ENCODE measurements at regions not wholly inside any gene's neighbourhood (a gene's known extent, or its start where the extent isn't known, plus 50 kb on each side); places are given as distances from the start of the nearest gene placed in this dataset.

DNA sequence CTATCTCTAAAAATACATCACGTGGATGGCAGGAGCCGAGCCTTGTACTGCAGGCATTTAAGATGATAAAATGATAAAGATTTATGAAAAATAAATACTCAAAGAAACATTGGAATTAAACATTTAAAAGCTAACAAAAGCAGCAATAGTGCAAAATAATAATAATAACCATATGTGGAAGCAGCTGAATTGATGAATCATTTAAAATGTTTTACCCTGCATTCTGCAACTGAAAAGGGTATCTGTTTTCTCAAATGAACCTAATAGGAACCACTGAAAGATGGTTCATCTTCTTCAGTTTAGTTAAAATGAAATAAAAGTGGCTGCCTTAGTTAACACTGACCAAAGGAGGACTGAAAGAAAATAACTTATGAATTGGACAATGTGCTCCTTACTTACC lies 436.1 kb downstream of the TUSC7 start:
- Histone ChIP-seq H3K4me3 (no peak overlapping the region), H3K27ac (no peak overlapping the region)

DNA sequence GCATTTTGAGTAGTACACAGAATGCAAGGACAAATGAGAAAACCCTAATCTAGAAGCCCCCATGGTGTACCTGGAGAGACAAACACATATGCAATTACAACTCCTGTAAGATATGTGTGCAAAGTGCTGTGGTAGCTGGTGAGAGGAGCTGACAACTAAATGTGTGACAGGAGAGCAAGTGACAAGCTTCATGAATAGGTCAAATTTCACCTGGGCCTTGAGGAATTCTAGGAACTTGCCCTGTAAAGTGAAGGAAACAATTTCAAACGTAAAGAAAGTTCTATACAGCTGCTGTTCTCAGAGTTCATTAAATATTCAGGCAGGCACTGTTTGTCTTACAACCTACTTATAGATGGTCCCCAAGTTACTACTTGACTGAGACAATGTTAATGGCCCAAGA lies 437.0 kb downstream of the TUSC7 start:
- no peak overlapping the region for H3K27ac ChIP-seq
- H3K4me3 ChIP-seq = no peak overlapping the region

DNA sequence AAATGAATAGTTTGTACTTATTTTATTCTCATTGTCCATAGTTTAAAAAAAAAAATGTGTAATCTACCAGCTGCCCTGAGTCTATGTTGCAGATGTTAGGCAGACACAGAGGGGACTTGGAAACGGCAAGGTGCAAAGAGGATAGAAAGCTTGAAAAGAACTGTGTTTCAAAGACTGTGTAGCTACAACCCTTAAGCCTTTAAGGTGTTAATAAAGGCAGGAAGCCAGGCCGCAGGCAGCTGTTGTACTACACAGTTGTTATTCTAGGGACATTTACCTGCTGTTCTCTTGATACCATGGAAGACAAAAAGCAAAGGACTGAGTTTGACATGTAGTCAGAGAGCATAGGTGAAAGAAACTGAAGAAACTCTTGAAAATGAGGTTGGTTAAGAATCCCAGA lies 440.0 kb downstream of the TUSC7 start:
- H3K27ac ChIP-seq = no peak overlapping the region
- H3K4me3 ChIP-seq = no peak overlapping the region

DNA sequence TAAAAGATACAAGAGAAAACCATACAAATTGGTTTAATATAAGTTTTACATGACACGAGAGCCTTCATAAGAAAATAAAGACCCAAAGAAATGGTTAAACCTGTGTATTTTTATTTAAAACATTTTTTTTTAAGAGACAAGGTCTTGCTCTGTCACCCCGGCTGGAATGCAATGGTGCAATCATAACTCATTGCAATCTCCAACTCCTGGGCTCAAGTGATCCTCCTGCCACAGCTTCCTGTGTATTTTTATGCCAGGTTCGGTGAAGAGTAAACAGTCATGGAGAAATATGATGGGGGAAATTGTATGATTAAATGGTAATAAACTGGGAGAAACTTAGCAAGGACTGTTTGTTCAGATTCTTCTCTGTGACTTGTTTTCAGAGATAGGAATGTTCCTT lies 441.0 kb downstream of the TUSC7 start:
- Histone ChIP-seq H3K27ac (no peak overlapping the region), H3K4me3 (no peak overlapping the region)

DNA sequence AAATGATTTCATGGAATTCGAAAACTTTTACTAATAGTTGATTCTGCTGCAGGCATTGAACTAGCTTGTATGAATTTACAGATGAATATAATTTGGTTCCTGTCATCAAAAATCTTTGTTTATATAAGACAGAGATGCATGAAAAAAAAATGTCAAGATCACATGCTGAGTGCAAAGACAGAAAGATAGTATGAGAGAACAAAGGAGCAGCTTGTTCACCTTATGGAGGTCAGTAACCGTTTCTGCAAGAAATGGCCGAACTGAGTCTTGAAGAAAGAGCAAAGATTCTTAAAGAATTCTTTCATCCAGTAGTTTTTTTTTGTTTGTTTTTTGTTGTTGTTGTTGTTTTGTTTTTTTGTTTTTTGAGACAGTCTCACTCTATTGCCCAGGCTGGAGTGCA lies 450.6 kb downstream of the TUSC7 start:
- Histone ChIP-seq H3K4me3 (no peak overlapping the region), H3K27ac (no peak overlapping the region)

DNA sequence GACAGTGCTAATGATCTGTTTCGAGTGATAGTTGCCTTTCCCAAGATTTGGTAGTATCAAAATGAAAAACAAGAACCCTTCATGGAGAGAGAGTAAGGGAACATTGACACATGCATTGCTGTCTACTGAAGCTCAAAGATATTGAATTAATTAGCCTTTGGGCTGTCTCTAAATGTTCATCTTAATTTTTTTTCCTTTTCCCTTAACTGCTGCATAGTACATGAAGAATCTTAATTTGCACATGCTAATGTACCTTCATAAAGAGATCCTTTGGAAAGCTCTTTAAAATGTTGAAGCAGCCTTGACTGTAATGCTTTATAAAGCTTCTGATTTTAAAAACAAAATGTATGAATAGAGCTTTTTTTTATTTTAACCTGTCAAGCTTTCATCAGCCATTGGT lies 452.2 kb downstream of the TUSC7 start:
- Histone ChIP-seq H3K27ac (no peak overlapping the region), H3K4me3 (no peak overlapping the region)

DNA sequence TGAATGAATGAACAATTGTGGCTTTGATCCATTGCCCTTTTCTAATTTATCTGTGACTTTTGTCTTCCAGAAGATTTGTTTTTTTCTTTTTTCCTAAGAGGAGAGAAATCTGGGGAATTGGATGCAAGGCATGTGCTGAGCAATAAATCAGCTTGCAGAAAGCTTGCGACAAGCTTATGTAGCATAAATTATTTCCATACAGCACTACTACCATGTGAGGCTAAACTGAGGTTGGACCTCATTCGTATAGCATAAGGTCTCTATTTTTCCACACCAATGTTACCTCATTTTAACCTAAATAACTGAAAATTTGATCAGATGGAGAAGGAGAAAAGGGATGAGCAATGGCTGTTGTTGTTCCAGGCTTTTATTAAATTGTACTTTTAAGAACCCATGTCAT lies 455.6 kb downstream of the TUSC7 start:
- Histone ChIP-seq H3K4me3 (no peak overlapping the region), H3K27ac (no peak overlapping the region)

DNA sequence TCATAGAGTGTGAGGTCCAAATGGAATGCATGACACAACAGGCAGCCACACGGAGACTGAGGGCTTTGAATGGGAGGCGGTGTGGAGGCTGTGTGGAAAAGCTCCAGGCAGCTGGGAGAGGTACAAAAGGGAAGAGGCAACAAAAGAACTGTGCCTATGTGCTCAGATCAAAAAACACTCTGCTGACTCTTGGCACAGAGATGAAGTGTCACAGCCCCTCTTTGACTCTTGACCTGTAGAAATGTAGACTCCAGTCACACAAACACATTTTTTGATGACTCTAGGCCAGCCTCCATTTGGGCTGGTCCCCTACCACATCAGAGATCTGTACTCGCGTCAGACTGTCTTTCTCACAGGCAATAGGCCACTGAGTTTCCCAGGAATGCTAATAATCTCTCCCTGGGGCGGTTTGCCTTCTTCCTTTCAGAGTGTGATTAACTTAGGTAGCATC lies 456.0 kb downstream of the TUSC7 start:
- no peak overlapping the region for H3K4me3 ChIP-seq
- H3K27ac ChIP-seq = no peak overlapping the region

DNA sequence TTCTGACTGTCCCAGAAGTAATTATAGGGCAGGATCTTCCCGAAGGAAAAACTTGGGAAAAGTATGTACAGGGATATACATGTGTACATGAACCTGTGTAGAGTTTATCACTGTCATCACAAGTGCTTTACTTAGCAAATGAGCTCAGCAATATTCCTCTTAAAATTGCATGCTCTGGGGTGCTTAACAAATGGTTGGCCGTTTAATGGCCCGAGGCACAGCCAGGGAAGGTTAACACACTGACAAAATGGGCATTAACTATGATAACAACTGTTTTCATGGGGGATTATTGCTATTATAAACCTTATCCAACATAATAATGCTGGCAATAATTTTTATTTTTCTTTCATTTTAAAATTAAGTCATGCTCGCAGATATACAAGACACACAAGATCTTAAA lies 459.3 kb downstream of the TUSC7 start:
- Histone ChIP-seq H3K27ac (no peak overlapping the region), H3K4me3 (no peak overlapping the region)

DNA sequence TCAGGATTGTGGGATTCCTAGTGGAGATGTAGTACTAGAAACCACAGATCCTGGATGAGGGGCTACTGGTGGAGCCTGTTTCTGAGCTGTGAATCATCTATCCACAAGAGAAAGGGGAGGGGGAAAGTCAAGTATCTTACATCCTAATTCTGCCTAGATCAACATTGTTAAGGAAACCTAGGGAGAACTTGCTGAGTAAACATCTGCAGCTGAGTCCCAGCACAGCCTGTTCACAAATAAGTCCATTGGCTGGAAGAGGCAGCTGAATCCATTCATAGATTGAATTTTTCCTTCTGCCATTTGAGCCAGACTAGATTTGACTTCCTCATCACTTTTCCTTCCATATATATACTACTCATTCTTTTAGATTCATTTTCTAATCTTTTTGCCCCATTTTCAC lies 460.5 kb downstream of the TUSC7 start:
- Histone ChIP-seq H3K27ac (no peak overlapping the region), H3K4me3 (no peak overlapping the region)

DNA sequence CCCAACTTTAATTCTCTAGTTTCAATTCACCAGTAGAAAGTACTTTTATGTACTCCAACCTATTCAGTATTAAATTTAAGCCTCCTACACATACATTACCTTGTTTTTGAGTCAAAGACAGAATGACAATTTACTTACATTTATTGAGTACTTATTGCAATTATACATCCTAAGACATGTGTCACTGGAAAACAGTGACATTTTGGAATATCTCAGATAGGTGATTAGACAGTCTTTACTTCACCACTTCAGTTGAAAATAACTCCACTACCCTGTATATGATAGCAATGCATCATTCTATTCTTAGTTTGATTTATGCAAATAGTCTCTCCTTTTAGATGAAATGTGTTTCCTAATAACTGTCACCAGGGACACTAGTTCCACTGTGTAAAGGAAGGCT lies 461.5 kb downstream of the TUSC7 start:
- Histone ChIP-seq H3K4me3 (no peak overlapping the region), H3K27ac (no peak overlapping the region)

DNA sequence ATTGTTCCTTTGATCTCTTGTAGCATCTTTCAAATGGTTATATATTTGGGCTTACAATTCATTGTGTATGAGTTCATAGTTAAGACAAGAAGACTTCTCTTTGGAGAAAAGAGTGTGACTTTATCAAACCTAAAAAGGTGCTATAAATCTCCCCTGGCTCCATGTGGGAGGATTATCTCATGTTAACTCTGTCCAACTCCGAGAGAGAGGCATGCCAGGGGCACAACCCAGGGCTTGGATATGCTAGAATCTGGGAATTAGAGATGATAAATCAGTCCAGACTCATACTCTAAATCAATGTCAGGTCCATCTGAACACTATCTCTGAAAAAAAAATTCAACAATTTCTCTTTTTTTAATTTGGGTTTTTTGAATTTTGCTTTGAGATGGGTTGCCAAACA lies 462.8 kb downstream of the TUSC7 start:
- no peak overlapping the region for H3K27ac ChIP-seq
- H3K4me3 ChIP-seq = no peak overlapping the region

DNA sequence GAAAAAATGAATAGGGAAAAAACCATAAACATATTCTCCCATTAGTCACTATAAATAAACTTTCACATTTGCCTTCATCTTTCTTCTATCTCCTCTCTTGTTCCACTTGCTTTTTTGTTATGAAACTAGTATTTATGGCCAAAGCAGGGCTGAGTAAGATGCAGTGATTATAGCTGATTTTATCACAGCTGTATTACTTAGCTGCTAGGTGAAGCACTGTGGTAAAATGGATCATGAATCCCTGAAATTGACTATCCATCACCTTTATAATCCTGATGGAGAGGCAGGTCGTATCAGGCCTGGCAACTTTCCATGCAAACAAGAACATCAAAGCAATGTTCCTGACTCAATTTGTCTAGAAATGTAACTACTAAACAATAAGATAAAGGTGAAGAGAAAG lies 471.6 kb downstream of the TUSC7 start:
- H3K4me3 ChIP-seq = no peak overlapping the region
- H3K27ac ChIP-seq = no peak overlapping the region

DNA sequence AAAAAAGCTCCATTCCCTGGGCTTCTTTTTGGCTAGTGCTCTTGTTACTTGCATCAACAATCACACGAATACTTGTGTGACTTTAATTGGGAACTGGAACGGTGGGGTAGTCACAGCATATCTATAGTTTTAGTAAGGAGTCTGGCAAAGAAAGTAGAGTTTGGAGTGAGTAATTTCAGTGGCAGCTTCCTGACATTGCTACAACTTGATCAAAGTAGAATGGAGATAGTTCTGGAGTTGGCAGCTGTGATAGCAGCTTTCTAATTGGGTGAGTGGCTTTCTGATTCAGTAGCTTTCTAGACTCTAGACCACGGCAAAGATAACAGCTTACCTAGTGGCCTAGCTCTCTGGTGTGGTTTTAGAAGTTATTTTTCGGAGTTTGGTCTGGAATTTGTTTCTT lies 475.0 kb downstream of the TUSC7 start:
- Histone ChIP-seq H3K27ac (no peak overlapping the region), H3K4me3 (no peak overlapping the region)

DNA sequence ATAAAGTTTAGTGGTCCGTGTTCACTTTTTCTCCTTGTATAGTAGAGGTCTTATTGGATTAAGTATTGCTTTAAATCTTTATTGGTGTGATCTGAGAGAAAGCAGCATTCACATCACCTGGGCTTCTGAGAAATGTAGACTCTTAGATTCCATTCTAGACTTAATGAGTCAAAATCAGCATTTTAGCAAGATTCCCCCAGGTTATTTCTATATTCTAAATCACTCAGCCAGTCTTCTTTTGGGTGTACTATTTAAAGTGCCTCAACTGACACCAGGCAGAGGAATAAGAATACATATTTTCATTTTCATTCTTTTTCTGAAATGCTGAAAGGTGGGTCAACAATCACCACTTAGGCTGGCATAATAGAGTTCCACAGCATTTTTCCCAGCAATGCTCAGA lies 481.7 kb downstream of the TUSC7 start:
- no peak overlapping the region for H3K27ac ChIP-seq
- H3K4me3 ChIP-seq = no peak overlapping the region

DNA sequence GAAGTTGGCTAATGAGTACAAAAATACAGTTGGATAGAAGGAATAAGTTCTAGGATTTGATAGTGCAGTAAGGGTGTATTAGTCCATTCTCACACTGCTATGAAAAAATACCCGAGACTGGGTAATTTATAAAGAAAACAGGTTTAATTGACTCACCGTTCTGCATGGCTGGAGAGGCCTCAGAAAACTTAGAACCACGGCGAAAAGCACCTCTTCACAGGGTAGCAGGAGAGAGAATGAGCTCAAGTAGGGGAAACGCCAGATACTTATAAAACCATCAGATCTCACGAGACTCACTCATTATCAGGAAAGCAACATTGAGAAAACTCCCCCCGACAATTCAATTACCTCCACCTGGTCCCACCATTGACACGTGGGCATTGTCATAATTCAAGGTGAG lies 483.3 kb downstream of the TUSC7 start:
- no peak overlapping the region for H3K27ac ChIP-seq
- no peak overlapping the region for H3K4me3 ChIP-seq

DNA sequence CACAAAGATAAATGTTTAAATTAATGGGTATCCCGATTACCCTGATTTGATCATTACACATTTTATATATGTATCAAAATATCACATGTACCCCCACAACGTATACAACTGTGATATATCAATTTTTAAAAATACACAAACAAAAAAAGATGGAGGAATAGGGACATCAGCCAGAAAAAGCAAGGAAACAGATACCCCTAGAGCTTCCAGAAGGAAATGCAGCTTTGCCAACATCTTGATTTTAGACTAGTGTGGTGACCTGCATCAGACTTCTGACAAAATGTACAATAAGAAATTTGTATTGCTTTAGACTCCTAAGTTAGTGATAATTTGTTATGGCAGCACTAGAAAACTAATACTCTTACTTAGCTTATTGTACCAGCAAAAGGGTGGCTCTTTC lies 483.8 kb downstream of the TUSC7 start:
- Histone ChIP-seq H3K4me3 (no peak overlapping the region), H3K27ac (no peak overlapping the region)

DNA sequence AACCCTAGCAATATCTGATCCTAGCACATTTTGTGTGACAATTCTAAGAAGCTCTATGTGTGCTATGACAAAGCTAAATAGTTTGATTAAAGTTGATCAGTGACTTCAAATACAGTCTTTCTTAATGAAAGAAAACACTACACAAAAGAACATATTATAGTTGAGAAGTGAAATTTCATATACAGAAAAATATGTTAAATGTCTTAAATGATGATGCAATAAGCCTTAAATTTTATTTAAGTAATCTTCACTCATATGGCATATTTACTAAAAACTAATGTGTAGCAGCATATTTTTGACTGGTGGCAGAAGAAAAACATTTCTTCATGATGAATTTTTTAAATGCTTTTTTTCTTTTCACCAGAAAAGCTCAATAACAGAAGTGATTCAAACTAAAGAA lies 485.5 kb downstream of the TUSC7 start:
- no peak overlapping the region for H3K27ac ChIP-seq
- H3K4me3 ChIP-seq = no peak overlapping the region

DNA sequence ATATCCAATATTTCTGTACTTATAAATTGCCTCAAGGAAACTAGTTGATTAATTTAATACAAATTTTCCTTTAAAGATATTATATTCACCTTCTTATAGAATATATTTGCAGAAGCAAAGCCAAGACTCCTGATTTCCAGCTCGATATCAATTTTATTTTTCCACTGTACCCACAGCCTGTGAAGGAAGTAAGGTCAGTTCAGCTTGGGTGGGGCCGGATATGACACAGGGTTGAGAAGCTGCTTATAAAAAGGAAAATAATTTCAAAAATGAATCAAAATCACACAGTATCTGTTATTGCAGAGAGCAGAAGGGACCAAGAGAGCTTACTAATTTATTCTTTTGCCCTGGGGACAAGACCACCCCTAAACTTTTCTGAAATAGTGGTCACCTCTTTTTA lies 491.4 kb downstream of the TUSC7 start:
- Histone ChIP-seq H3K4me3 (no peak overlapping the region), H3K27ac (no peak overlapping the region)

DNA sequence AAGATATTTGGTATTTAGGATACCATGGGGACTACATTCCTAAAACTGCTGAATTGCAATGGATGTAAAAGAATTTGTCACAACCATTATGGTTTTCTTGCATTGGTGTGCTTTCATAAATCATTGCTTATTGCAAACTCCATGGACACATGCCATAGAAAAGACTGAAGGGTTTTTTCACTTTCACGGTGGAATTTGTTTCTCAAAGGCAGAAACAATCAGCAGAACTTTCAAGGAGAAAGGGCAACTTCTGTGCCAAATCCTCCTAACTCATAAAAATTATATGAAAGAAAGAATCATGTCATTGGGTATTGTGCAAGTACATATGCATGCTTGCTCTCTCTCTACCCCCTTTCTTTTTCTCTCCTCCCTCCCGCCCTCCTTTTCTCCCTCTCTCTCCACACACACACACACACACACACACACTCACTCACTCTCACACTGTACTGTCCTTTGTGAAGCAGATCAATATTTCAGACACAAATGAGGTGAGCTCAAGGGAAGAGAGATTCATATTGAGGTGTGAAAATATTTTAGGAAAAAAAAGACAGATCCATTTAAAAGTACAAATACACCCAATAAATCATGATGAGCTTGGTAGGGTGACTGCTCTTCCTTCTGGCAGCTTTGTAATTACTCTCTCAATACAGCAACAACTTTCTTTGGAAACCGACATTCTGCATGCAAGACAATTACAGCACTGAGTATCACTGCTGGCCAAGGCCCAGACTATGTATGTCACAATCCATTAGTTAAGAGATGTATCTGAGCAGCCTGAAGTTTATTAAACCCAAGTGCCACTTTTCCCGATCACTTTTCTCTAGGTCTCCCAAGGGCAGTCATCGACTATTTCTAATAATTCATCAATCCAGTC lies 492.6 kb downstream of the TUSC7 start:
- no peak overlapping the region for H3K4me3 ChIP-seq
- no peak overlapping the region for H3K27ac ChIP-seq

DNA sequence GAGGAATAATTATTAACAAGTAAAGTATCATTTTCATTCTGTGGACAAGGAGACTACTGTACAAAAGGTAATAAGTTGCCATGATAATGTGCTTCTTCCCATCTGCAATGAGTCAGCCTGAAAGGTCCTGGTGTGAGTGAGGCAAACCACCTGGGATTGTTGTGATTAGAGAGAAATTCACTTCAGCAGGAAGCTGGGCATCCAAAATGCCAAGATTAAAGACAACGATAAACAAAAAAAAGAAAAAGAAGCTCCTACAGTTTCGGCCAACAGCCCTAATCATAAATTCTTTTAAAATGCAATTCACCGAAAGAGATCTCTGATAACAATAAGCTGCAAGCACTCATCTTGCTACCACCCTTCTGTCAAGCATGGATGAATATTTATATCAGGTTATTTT lies 507.8 kb downstream of the TUSC7 start:
- Histone ChIP-seq H3K4me3 (no peak overlapping the region), H3K27ac (no peak overlapping the region)

DNA sequence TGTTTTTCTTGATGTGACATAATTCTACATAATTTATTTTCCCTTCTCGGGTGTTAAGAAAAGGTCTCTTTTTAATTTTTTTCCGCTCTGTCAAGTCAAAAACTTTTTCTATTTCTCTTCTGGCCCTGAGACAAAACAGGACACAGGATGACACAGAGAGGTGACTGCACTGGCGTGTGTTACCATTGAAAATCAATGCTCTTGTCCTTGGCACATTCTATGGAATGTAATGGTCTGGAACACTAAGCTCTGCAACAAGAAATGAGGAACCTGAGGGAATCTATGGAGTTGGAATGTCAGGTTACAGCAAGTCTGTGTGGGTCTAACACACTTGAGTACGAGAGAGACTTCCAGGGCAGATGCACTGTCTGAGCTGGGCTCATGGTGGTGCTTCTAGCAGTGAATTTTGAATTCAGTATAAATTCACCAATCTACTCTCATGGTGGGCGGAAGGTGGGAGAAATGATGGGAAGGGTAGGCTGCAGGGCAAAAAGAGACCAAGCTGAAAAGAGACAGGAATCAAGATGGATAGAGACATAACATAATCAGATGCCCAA lies 508.3 kb downstream of the TUSC7 start:
- no peak overlapping the region for H3K27ac ChIP-seq
- no peak overlapping the region for H3K4me3 ChIP-seq

All from skin epidermis (tissue), 12 donors.